ENCODE measurements at regions not wholly inside any gene's neighbourhood (a gene's known extent, or its start where the extent isn't known, plus 50 kb on each side); places are given as distances from the start of the nearest gene placed in this dataset.

GRCh38 chr2:201960305-201960704, 73.3 kb upstream of the FZD7 start:
- TF ChIP-seq CTCF (IDR thresholded peaks at IDR 0.05): no peak
- no peak for TF ChIP-seq POLR2A (IDR thresholded peaks at IDR 0.05)
